ENCODE measurements at regions not wholly inside any gene's neighbourhood (a gene's known extent, or its start where the extent isn't known, plus 50 kb on each side); places are given as distances from the start of the nearest gene placed in this dataset.

DNA sequence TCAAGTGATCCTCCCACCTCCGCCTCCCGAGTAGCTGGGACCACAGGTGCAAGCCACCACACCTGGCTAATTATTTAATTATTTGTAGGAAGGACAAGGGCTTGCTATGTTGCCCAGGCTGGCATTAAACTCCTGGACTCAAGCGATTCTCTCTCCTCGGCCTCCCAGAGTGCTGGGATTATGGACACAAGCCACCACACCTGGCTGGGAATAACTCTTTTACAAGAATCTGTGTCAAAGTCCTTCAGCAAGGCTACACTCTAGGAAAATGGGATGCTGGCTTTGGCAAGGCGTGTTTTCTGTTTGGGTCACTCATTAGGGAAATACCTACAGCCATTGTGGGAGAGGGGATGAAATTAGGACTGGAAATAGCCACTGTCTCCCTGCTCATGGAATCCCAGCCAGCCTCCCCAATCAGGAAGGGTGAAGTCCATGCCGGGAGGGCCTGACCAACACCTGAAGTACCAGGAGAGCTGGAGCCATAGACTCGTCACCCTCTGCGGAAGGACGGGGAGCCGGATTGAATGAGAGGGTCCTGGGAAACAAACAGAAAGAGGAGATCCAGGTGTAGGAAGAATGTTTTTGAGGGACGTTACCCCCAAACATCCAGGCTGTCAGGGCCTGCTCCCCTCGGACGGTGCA, 72.2 kb upstream of the MYL10 start:
- H2AFZ ChIP-seq (ENCODE audit: low read length), result no peak overlapping the region
- H3K27me3 ChIP-seq (ENCODE audit: insufficient read depth, low read length), result peaks cover 11% of the 10 kb centered on the region; the same call in 1 of the 2 replicates
- no peaks in the 10 kb centered on the region for H4K20me1 ChIP-seq (ENCODE audit: insufficient read depth, low read length)
- H3K36me3 ChIP-seq (ENCODE audit: insufficient read depth, low read length), result no peaks in the 10 kb centered on the region
- no peaks in the 10 kb centered on the region for H3K4me1 ChIP-seq (ENCODE audit: insufficient read depth, low read length, severe bottlenecking)
- H3K4me2 ChIP-seq (ENCODE audit: low read length), result no peak overlapping the region
- H3K4me3 ChIP-seq (ENCODE audit: low read depth, low read length, poor library complexity, severe bottlenecking), result no peak overlapping the region
- TF ChIP-seq EZH2 (IDR thresholded peaks at IDR 0.05; ENCODE audit: borderline replicate concordance, low read length), result no peak
- H3K9me3 ChIP-seq (ENCODE audit: low read length), result no peaks in the 10 kb centered on the region
- no peak overlapping the region for H3K9ac ChIP-seq (ENCODE audit: low read length)
- H3K9me2 ChIP-seq (ENCODE audit: low read depth, low read length), result no peaks in the 10 kb centered on the region
- no peaks in the 10 kb centered on the region for H3F3A ChIP-seq (ENCODE audit: insufficient read depth, low read length)
- no peaks in the 10 kb centered on the region for H3K79me2 ChIP-seq (ENCODE audit: insufficient read depth, low read length)
- no peak overlapping the region for H3K27ac ChIP-seq (ENCODE audit: low read depth, low read length, poor library complexity, severe bottlenecking)

DNA sequence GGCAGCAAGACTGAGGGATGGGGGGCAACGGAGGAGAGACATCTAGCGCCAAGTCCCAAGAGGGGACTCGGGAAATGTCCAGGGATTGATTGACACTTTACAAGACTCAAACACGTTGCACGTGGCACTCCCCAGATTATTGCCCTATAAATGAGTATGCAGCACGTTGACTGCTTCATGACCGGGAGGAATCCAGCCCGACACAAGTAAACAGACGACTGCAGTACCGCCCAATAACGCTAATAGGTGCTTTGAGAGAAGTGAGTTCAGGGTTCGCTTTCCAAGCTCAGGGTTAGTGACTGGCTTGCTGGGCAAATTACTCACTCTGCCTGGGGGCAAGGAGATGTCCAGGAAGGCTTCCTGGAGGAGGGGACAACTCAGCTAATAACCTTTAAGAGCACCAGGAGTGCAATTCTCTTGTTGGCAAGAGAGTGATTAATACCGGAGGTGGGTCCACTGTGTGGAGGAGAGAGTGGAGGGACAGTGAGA, 73.3 kb upstream of the MYL10 start:
- Histone ChIP-seq H3K4me1 (ENCODE audit: insufficient read depth, low read length, severe bottlenecking) (no peaks in the 10 kb centered on the region), H3K27me3 (ENCODE audit: insufficient read depth, low read length) (peaks cover 11% of the 10 kb centered on the region; the same call in 1 of the 2 replicates), H2AFZ (ENCODE audit: low read length) (no peak overlapping the region)

GRCh38 chr7:101705331-101705730, 76.2 kb upstream of the MYL10 start:
- H2AFZ ChIP-seq (ENCODE audit: low read length), result no peak overlapping the region

More for the DNA sequence above, 73.3 kb upstream of the MYL10 start:
- Histone ChIP-seq H3F3A (ENCODE audit: insufficient read depth, low read length) (no peaks in the 10 kb centered on the region), H3K4me3 (ENCODE audit: low read depth, low read length, poor library complexity, severe bottlenecking) (no peak overlapping the region), H4K20me1 (ENCODE audit: insufficient read depth, low read length) (no peaks in the 10 kb centered on the region), H3K9me3 (ENCODE audit: low read length) (no peaks in the 10 kb centered on the region), H3K36me3 (ENCODE audit: insufficient read depth, low read length) (no peaks in the 10 kb centered on the region), H3K27ac (ENCODE audit: low read depth, low read length, poor library complexity, severe bottlenecking) (no peak overlapping the region), H3K4me2 (ENCODE audit: low read length) (no peak overlapping the region), H3K79me2 (ENCODE audit: insufficient read depth, low read length) (no peaks in the 10 kb centered on the region), H3K9ac (ENCODE audit: low read length) (no peak overlapping the region), H3K9me2 (ENCODE audit: low read depth, low read length) (no peaks in the 10 kb centered on the region)
- peak; percentile 21; the same call in 1 of the 2 replicates for TF ChIP-seq CTCF (IDR thresholded peaks at IDR 0.05; ENCODE audit: low read length)
- no peak for TF ChIP-seq EZH2 (IDR thresholded peaks at IDR 0.05; ENCODE audit: borderline replicate concordance, low read length)

More at GRCh38 chr7:101705331-101705730, 76.2 kb upstream of the MYL10 start:
- Histone ChIP-seq H3K27ac (ENCODE audit: low read depth, low read length, poor library complexity, severe bottlenecking) (no peak overlapping the region), H4K20me1 (ENCODE audit: insufficient read depth, low read length) (no peaks in the 10 kb centered on the region), H3K9me3 (ENCODE audit: low read length) (no peaks in the 10 kb centered on the region), H3K27me3 (ENCODE audit: insufficient read depth, low read length) (peaks cover 11% of the 10 kb centered on the region; the same call in 1 of the 2 replicates), H3K79me2 (ENCODE audit: insufficient read depth, low read length) (no peaks in the 10 kb centered on the region), H3K4me1 (ENCODE audit: insufficient read depth, low read length, severe bottlenecking) (no peaks in the 10 kb centered on the region), H3K36me3 (ENCODE audit: insufficient read depth, low read length) (no peaks in the 10 kb centered on the region), H3K4me3 (ENCODE audit: low read depth, low read length, poor library complexity, severe bottlenecking) (no peak overlapping the region), H3F3A (ENCODE audit: insufficient read depth, low read length) (no peaks in the 10 kb centered on the region), H3K9me2 (ENCODE audit: low read depth, low read length) (no peaks in the 10 kb centered on the region), H3K9ac (ENCODE audit: low read length) (no peak overlapping the region), H3K4me2 (ENCODE audit: low read length) (no peak overlapping the region)
- no peak for TF ChIP-seq CTCF (IDR thresholded peaks at IDR 0.05; ENCODE audit: low read length)
- no peak for TF ChIP-seq EZH2 (IDR thresholded peaks at IDR 0.05; ENCODE audit: borderline replicate concordance, low read length)

All from OCI-LY1 (cell line).